Stimulated activated CD8-positive, alpha-beta memory T cell treated with anti-CD3 and anti-CD28 coated beads, Interleukin-12 subunit alpha, Interleukin-12 subunit beta, amount 100 ng/mL, for 1 hour (primary cell): ENCODE measurements at regions not wholly inside any gene's neighbourhood (a gene's known extent, or its start where the extent isn't known, plus 50 kb on each side); places are given as distances from the start of the nearest gene placed in this dataset.

Experiments used
- DNase-seq: peaks from one replicate; pipeline ENCODE4 v3.0.0-alpha.2; 2020; ENCODE audit warnings: low read depth

DNA sequence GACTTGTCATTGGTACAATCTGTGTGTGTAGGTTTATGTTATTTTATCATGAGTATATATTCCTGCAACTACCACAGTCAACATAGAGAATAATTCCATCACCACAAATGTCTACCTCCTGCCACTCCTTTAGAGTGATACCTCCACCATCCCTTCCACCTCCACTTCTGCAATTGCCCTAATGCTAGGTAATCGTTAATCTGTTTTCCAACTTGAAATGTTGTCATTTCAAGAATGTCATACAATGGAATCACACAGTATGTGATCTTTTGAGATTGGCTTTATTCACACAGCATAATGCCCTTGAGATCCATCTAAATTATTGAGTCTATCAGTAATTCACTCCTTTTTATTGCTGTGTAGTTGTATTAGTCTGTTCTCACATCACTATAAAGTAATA, 414.8 kb upstream of the C16orf82 start:
- no peak for DNase-seq

DNA sequence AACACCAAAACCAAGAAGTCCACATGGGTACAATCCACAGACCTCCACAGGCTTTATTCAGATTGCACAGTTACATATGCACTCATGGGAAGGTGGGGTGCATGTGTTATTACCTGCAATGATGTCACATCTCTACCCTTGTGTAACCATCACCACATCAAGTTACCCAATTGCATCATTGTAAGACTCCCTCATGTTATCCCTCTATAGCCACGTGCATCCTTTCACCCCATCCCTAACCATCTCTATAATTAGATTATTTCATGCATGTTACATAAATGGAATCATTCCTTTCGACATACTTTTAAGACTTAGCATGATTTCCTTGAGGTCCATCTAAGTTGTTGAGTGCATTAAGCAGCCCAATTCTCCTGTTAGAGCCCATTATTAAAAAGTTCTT, 408.2 kb upstream of the C16orf82 start:
- no peak for DNase-seq

DNA sequence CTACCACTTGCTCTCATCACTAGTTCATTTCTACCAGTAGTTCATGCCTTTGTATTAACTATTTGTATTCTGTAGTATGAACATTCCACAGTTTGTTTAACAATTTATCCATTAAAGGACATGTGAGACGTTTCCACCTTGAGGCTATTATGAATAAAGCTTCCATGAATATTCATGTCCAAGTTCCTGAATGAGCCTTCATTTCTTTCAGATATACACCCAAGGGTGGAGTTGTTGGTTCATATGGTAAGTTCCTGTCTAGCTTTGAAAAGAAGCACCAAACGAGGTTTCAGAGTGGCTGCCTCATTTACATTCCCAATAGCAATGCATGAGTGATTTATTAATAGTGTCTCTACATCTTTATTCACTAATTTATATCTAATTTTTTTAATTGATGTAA, 407.8 kb upstream of the C16orf82 start:
- DNase-seq: no peak

DNA sequence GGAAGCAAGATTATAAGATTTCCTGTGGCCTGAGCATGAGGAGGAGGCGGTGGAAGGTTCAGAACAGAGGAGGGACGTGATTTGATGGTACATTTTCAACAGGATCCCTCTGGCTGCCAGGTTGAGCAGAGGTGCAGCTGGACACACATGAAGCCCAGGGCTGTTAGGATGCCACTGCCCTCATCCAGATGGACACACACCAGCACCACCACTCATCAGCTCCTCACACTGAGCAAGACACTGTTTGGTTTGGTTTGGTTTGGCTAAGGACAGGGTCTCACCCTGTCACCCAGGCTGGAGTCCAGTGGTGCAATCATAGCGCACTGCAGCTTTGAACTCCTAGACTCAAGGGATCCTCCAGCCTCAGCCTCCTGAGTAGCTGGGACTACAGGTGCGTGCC, 402.6 kb upstream of the C16orf82 start:
- DNase-seq: no peak

DNA sequence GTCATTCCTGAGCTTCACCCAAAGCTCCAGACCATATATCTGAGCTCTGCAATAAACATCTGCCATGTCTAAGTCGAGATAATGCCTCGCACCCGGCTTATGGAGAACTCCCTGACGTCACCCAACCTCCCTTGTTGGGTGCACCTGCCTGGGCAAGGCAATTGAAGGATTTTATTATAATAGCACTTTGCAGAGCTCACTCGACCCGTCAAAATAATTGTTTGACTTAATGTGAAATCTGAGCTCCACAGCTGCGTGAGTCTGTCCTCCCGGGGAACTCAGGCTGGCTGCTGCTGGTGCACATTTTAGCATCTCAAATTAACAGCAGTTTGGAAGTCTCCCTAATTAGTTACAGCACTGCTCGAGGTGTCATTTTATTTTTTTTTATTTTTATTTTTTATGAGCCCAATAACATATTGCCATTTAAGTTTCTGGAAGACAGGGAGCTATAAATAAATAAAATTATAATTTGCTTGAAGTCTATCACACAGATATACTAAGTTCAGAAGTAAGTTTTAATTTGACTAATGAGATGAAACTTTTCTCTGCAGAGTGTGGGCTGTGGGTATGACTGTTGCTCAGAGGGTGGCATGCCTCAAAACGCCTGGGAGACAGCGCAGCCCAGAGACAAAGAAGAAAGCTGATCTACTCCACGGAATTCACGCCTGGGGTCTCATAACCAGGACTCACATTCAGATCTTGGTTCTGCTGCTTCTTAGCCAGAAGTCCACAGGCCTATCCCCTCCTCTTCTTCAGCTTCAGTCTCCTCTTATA, 401.4 kb upstream of the C16orf82 start:
- no peak for DNase-seq

DNA sequence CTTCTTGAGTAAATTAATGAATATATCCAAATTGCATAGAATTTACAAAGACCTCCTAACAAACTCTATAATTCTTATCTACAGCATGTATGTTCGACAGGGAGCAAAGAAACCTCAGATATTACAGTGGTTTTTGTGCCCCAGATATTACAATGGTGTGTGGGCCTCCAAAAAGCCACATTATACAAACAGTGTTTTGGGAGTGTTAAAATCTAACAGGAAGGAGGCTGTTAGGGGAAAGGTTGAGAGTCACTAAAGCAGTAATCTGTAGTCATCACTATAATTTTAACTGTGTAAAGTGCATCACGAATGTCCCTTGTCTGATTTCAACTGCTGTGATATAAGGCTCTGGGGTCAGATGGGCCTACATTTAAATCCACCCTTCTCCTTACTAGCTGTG, 400.2 kb upstream of the C16orf82 start:
- no peak for DNase-seq

DNA sequence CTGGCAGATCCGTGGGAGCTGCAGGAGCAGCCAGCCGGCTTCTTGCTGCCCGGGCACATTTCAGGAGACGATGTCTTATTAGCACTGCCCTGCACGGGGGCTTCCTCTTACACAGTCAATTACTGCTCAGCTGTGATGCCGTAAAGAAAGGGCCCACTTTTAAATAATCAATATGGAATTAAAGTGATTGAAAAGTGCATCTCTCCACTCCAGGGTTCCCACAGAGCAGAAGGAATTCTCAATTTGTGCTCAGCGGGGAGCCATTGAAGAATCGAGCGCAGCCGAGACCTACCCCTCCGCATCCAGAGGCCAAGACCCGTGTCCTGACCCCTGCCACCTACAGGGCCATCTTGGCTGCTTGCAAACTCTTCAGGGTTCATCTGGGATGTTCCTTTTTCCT, 399.4 kb upstream of the C16orf82 start:
- DNase-seq: no peak

DNA sequence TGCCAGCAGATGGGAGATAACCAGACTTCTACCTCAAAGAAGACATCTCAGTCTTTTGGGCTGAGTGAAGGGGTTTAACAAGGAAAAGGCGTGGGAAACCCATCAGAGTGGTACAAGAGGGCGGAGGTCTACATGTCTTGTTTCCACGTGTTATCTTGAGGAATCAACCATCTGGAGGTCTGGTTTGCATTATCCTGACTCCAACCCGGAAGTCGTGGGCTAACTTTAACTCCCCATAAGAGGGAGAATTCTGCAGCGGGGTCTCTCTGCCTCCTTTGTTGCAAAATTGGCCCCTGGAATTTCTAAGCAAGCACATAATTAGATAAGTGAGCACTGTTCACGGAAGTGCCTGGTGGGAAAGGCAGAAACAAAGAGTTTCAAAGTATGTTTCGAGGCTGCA, 398.7 kb upstream of the C16orf82 start:
- no peak for DNase-seq

DNA sequence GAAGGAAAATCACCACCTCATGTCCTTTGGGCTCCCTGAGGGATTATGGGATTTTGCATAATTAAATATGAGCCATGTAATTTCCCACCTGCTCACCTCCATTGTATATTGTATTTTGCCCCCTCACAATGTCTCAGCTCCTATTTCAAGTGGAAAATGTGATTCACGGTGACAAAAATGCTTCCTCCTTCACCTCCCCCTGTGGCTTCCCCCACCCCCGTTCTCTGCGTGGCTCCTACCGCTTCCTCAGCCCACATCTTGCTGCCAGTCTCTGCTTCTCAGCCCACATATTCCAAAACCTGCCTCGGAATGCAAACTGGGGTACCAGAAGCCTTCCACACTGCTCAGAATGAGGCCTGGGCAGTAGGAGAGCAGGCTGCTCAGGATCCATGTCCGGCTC, 394.5 kb upstream of the C16orf82 start:
- no peak for DNase-seq

DNA sequence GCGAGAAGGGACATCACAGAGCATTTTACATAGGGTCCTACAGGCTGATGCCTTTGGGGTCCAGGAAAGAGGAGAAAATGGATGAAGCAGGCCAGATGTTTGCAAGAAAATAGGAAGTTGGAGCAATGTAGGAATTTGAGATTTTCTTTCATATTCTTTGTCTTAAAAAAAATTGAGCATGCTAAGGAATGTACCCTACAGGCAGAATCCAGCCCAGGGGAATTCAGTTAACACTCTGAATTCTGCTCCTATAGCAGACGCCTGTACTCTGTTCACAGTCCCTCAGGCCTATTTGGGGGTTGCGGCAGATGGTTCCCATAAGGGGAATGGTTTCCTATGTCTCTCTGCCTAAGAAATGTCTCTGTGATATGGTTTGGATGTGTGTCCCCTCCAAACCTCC, 393.7 kb upstream of the C16orf82 start:
- DNase-seq: no peak

DNA sequence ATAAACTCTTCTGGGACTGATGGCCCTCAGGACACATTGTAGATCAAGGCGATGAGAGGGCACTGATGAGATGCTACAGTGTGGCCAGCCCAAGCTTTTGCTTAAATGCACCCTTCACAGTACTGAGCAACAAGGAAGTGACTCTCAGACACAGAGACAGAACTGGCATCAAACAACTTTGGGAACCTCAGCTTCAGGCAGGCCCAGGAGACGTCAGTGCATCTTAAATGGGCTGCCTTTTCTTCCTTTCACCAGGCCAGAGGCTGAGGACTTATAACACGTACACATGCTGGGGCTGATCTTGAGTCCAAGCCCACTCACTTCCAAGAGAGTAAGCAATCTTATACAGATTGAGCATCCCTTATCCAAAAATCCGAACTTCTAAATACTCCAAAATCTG, 386.1 kb upstream of the C16orf82 start:
- DNase-seq: no peak

DNA sequence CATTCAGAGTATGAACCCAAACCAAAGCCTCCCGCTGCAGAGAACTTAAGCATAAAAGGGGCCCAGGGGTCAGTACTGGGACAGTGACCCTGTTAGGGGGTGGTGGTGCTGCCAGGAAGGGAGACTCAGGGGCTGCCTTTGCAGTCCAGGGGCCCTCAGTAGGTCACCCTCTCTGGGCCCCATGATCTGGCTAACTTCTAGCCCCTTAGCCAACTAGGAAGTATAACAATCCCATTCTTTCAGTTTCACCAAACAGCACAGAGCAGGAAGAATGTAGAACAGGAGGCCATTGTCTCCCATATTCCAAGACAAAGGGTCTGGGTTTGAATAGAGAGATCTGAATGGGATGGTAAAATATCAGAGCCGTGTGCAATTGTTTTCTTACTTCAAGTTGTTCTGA, 378.6 kb upstream of the C16orf82 start:
- no peak for DNase-seq

DNA sequence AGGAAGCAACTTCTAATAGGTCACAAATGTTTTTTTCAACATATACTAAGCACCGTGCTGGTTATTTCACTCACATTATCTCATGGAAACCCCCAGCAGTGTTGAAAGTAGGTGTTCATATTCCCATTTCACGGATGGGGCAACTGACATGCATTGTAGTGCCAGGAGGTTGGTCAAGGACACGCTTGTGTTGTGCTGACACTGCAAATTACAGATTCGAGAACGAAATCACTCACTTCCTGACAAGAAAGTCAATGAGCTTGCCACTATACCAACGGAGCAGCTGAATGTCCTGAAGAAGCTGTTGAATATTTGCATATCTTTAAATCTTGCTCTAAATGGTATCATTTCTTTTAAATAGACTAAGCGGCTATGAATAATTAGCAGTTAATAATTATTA, 378.0 kb upstream of the C16orf82 start:
- DNase-seq: no peak

DNA sequence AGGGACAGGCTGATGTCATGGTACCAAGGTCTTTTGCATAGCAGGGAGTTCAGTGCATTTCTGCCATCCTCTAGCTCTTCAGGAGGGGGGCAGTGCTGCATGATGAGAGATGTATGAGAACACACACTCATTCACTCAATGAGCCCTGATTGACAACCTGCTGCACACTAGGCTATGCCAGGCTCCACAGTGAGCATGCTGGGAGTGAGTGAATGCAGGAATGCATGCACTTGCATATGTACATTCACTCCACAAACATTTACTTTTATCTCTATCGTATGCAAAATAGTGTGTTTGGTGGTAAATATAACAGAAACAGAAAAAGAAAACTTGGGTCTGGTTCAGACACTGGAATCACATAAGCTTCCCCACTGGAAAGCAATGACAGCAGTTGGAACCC, 374.1 kb upstream of the C16orf82 start:
- DNase-seq: no peak

DNA sequence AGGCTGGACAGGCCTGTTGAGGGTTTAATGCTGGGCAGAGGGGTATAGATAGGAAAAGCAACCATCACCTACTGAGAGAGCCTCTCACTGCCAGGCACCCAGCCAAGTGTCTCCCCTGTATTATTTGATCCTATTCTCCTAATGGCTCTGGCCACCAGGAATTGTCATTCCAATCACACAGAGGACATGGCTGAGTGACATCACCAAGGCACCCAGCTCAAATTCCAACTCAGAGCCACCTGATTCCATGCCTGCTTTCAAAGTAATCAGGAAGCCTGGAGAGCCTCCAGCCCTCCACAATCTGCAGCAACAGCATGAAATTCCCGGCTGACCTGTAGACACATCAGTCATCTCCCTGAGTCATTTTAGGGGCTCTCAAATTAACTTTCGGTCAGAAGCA, 368.9 kb upstream of the C16orf82 start:
- DNase-seq: no peak

DNA sequence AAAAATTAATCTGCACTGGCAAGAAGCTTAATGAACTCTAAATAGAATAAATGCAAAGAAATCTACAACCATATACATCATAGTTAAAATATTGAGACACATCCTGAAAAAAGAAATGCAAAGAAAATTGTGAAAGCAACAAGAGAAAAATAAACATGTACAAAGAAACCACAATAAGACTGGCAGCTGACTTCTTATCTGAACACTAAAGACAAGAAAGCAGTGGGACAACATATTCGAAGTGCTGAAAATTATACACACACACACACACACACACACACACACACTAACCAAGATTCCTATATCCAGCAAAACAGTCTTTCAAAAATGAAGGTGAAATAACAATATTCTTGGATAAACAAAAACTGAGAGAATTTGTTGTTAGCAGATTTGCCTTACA, 366.5 kb upstream of the C16orf82 start:
- no peak for DNase-seq

DNA sequence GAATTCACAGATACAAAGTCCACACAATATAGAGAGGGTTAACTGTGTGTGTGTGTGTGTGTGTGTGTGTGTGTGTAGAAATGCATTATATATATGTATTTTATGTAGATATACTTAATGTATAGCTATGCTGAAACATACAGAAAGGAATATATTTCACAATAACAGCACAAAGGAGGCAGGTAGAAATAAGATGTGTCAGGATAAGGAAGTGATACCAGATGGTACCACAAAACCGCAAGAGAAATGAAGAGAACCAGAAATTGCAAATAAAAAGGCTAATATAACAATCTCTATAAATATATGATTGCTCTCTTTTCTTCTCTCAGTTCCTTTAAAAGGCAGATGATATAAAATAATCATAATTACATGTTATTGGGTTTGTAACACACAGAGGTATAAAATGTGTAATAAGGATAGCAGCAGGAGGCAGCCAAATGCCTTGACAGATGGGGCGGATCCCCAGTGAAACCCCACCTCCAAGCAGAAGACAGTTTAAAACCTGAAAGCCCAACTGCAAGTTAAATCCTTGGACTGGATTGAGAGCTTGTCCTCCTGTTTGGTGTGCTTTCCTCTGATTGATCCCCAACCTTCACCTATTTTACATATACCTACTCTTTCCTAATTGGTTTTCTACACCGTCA, 365.4 kb upstream of the C16orf82 start:
- no peak for DNase-seq

DNA sequence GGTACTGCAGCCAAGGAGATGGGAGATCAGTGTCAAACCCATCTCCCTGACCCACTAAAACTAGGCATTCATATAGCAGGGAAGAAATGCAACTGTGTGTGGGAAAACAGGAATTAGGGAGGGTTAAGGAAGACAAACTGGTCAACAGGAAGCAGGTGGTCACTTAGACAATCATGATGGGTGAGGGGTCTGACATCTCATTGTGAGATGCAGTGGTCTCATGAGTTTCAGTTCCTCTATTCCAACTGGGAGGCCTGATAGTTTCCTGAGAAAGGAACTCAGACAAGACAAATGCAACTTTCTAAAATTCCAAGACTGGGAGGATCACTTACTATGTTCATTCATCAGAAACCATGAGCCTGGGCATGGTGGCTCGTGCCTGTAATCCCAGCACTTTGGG, 361.4 kb upstream of the C16orf82 start:
- no peak for DNase-seq

DNA sequence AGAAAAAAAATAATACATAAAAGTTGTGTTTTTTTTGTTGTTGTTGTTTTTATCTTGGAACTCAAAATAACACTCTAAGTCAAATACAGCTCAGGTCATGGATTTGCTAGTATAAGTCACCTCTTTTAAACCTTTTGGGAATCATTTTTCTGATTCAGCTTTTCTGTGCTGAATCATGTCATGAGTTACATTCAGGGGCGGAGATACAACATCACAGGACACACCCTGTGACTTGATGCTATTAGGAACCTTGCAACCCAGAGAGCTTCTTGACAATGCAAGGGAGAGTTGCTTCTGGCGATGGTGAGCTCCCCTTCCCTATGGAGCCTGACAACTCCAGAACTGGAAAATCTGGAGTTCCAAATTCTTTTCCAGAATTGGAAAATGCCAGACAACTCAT, 358.3 kb upstream of the C16orf82 start:
- DNase-seq: no peak

DNA sequence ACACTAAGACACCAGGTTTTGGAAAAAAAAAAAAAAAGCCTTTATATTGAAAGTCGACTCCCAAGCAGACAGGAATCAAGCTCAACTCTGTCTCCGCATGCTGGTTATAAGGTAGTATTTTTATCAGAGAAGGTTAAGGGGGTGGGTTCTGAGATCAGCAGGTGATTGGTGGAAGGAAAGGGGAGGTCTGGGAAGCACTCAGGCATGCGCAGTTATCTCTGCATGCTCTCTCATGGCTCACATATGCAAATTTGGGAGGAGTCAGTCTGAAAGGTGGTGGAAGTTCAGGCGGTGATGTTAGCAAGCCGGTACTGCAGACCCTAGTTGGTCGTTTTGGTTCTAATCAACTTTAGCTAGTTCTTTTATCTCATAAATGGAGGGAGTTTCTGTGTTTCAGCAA, 357.6 kb upstream of the C16orf82 start:
- DNase-seq: no peak

DNA sequence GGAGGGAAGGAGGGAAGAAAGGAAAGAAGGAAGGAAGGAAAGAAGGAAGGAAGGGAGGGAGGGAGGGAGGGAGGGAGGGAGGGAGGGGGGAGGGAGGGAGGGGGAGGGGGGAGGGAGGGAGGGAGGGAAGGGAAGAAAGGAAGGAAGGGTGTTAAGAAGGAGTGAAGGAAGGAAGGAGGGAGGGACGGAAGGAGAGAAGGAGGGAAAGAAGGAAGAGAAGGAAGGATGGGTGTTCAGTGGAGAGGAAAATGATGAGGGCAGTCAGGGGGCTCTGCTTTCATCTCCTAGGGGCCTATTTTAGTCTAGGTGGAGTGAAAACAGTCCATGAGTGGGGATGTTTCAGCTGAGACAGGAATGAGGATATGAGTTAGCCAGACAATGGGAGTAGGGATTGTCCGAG, 357.0 kb upstream of the C16orf82 start:
- DNase-seq: no peak

DNA sequence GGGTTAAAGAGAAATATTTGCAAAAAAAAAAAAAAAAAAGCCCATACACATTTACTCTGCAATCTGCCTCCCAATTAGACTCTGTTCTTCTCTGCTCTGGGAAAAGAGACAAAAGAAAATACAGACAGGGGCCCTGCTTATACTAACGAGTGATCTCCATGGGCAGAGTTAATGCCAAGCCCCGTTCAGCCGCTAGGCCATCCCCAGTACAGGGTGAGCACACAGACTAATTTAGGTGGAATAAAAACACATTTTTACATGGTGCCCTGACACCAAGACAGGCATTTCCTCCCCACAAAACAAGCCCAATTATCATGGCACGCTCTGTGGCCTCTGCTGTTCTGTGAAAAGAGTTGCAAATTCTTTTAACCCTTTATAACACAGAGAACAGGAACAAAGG, 356.3 kb upstream of the C16orf82 start:
- DNase-seq: no peak

DNA sequence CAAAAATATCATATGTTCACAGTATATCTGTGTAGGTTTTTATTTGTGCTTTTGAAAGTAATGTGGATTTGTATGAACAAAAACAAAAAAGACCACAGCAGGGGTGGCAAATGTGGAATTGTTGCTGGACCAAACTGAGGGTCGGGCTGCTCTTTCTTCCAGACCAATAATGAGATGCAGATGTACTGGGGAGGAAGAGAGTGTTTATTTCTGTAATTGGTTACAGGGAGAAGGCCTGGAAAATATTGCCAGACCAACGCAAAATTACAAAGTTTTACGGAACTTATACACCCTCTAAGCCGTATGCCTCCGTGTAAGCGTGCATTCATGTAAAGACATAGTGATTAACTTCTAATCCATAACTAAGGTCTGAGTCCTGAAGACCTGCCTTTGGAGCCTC, 353.9 kb upstream of the C16orf82 start:
- DNase-seq: no peak

DNA sequence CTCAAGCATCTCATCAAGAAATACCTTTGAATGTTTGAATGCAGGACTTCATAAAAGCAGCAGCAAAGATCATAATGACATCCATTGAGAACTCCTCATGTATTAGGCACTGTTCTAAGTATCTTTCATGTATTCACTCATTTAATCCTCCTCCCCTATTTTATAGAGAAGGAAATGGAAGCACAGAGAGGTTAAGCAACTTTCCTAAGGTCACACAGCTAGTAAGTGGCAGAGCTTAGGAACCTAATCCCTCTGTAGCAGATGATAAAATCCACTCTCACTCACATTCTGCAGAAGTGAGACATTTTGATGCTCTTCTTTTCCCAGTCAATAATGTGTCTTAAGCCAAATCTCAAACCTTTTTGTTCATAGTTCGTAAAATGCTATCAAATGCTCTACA, 350.8 kb upstream of the C16orf82 start:
- no peak for DNase-seq
